HL-60 (cell line): ENCODE measurements at regions not wholly inside any gene's neighbourhood (a gene's known extent, or its start where the extent isn't known, plus 50 kb on each side); places are given as distances from the start of the nearest gene placed in this dataset.

Source experiments
- CTCF ChIP-seq: IDR thresholded peaks from one replicate; pipeline ENCODE4 v1.5.1; 2011; ENCODE audit warnings: low read length, control low read depth, inconsistent platforms; ENCODE audit not compliant: insufficient read depth
- GABPA ChIP-seq: IDR thresholded peaks from 2 replicates; pipeline ENCODE4 v1.6.1; 2012; ENCODE audit warnings: low read depth

- TF ChIP-seq GABPA (no peak), CTCF (no peak)
Measured at GRCh38 chr13:64397701-64398100, 2832.4 kb downstream of the PCDH9 start.
